ENCODE measurements at regions not wholly inside any gene's neighbourhood (a gene's known extent, or its start where the extent isn't known, plus 50 kb on each side); places are given as distances from the start of the nearest gene placed in this dataset.

DNA sequence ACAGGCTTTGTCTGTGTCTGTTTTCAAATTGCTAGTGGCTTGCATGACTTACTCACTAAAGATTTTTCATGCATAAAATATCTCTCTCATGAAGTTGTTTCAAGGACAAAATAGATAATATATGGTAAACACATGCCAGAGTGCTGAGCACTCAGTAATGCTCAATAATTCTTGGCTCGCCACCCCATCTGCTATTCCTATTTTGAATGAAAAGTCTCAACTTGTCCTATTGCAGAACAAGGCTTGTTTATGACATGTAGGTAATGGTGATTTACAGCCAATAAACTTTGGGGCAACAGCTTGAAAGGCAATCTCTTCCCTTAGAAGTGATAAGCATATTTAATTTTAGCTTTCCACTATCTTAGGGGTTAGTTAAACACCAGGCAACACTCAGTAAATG lies 789.0 kb upstream of the ROBO1 start:
- intact Hi-C loops (cut with DNase I), result no loop called here
- WGBS, 4 donors, result 28 to 54% (median 39%) methylated on average over 1 of the region's 1 CpG
- no peak overlapping the region for H3K27ac ChIP-seq
- no peaks in the 10 kb centered on the region for H3K36me3 ChIP-seq (replicated peaks in 1 of 2)
- no peak overlapping the region for H3K4me3 ChIP-seq
- TF ChIP-seq, protein P1, sequence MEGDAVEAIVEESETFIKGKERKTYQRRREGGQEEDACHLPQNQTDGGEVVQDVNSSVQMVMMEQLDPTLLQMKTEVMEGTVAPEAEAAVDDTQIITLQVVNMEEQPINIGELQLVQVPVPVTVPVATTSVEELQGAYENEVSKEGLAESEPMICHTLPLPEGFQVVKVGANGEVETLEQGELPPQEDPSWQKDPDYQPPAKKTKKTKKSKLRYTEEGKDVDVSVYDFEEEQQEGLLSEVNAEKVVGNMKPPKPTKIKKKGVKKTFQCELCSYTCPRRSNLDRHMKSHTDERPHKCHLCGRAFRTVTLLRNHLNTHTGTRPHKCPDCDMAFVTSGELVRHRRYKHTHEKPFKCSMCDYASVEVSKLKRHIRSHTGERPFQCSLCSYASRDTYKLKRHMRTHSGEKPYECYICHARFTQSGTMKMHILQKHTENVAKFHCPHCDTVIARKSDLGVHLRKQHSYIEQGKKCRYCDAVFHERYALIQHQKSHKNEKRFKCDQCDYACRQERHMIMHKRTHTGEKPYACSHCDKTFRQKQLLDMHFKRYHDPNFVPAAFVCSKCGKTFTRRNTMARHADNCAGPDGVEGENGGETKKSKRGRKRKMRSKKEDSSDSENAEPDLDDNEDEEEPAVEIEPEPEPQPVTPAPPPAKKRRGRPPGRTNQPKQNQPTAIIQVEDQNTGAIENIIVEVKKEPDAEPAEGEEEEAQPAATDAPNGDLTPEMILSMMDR (IDR thresholded peaks at IDR 0.05), result no peak
- no peak for TF ChIP-seq POLR2A (IDR thresholded peaks at IDR 0.05)
- H3K9me3 ChIP-seq (replicated peaks in 1 of 3), result no peaks in the 10 kb centered on the region
- DNase-seq, result no peak
- H3K4me1 ChIP-seq (replicated peaks in 1 of 2), result no peaks in the 10 kb centered on the region
- no peaks in the 10 kb centered on the region for H3K27me3 ChIP-seq

DNA sequence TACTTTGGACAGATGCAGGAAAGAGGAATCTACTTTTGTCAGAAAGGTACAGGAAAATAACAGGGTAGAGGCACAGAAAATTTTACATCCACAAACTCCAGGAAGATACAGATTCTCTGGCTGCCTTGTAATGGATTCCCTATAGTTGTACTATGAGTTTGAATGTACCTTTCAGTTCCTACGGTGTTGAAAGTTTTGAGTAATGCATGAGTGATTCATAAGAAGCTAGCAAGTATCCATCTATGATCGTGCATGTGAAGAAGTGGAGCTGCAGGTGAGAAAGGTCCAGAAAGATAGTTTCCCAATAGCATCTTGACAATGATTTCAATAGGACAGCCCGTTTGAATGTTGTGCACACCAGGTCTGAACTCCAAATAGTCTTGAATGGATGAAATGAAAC lies 786.5 kb upstream of the ROBO1 start:
- intact Hi-C loops (cut with DNase I), result no loop called here
- no peak overlapping the region for H3K27ac ChIP-seq
- WGBS, 4 donors, result 71 to 83% (median 76%) methylated on average over 3 of the region's 3 CpGs

DNA sequence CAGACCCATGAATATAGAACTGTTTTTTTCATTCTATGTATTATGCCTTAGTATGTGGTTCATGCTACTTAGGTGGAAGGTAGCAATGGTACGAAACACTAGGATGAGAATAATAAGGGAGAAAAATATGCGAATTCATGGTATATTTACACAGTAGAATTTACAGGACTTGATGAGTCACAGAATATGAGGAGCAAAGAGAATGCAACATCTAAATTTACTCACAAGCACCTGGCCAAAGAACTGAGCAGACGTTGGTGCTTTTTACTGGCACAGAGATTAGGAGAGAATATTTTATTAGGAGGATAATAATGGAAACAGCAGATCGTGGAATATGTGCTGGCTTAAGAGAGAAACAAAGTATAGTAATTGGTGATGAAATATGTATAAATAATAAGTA lies 785.4 kb upstream of the ROBO1 start:
- no peaks in the 10 kb centered on the region for H3K9me3 ChIP-seq (replicated peaks in 1 of 3)
- no peak overlapping the region for H3K27ac ChIP-seq
- no peak for DNase-seq
- no peak for TF ChIP-seq POLR2A (IDR thresholded peaks at IDR 0.05)
- TF ChIP-seq, protein P1 (IDR thresholded peaks at IDR 0.05), result no peak
- H3K4me3 ChIP-seq, result no peak overlapping the region
- H3K27me3 ChIP-seq, result no peaks in the 10 kb centered on the region
- H3K4me1 ChIP-seq (replicated peaks in 1 of 2), result no peaks in the 10 kb centered on the region
- no peaks in the 10 kb centered on the region for H3K36me3 ChIP-seq (replicated peaks in 1 of 2)
- intact Hi-C loops (cut with DNase I), result no loop called here
- 69 to 77% (median 73%) methylated on average over 4 of the region's 4 CpGs for WGBS, 4 donors

More for the DNA sequence above, 786.5 kb upstream of the ROBO1 start:
- TF ChIP-seq, protein P1 (IDR thresholded peaks at IDR 0.05), result no peak
- no peak for TF ChIP-seq POLR2A (IDR thresholded peaks at IDR 0.05)
- no peaks in the 10 kb centered on the region for H3K4me1 ChIP-seq (replicated peaks in 1 of 2)
- no peaks in the 10 kb centered on the region for H3K36me3 ChIP-seq (replicated peaks in 1 of 2)
- DNase-seq, result no peak
- H3K9me3 ChIP-seq (replicated peaks in 1 of 3), result no peaks in the 10 kb centered on the region
- H3K4me3 ChIP-seq, result no peak overlapping the region
- H3K27me3 ChIP-seq, result no peaks in the 10 kb centered on the region

DNA sequence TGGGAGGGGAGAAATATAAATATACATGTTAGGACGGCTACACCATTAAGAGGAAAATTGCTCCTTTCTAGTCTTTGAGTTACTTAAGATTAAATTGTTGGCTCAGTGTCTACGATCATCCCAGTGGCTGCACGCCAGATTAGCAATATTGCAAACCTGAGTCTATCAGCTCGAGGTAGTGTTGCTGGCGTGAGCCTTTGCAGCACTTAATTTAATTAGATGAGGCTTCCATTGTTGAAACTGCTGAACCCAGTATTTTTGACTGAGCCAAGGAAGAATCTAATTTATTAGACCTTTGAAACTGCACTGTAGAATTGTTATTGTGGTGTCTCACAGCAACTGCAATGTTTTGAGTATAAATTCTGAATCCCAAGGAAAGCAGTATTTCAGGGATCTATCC lies 782.4 kb upstream of the ROBO1 start:
- no peak overlapping the region for H3K4me3 ChIP-seq
- intact Hi-C loops (cut with DNase I), result no loop called here
- DNase-seq, result peak in 1 of 7 donors; percentile 55
- WGBS, 4 donors, result 48 to 67% (median 58%) methylated on average over 5 of the region's 5 CpGs
- no peaks in the 10 kb centered on the region for H3K9me3 ChIP-seq (replicated peaks in 1 of 3)
- H3K36me3 ChIP-seq (replicated peaks in 1 of 2), result no peaks in the 10 kb centered on the region
- no peaks in the 10 kb centered on the region for H3K27me3 ChIP-seq
- H3K27ac ChIP-seq, result no peak overlapping the region
- H3K4me1 ChIP-seq (replicated peaks in 1 of 2), result no peaks in the 10 kb centered on the region
- no peak for TF ChIP-seq POLR2A (IDR thresholded peaks at IDR 0.05)
- TF ChIP-seq, protein P1 (IDR thresholded peaks at IDR 0.05), result no peak
